Activated T-helper 17 cell treated with anti-CD3 and anti-CD28 coated beads, Interleukin-2, amount 50 U/mL, for 72 hours (primary cell): ENCODE measurements at regions not wholly inside any gene's neighbourhood (a gene's known extent, or its start where the extent isn't known, plus 50 kb on each side); places are given as distances from the start of the nearest gene placed in this dataset.
A peak's percentile ranks its signal among the peaks of the same experiment; 100 is the strongest.

ENCODE experiments used
- ATAC-seq: fragments of 150-1000 bp; cut with Tn5 transposase; replicated peaks from 2 replicates; pipeline ENCODE4 v1.10.0; 2021; ENCODE audit warnings: mild to moderate bottlenecking, moderate library complexity
- H3K27ac Mint-ChIP-seq: one replicate; pipeline ENCODE4 v1.8.0; 2022; ENCODE audit warnings: mixed read lengths
- H3K27me3 Mint-ChIP-seq: one replicate; pipeline ENCODE4 v1.8.0; 2022; ENCODE audit warnings: mixed read lengths
- H3K36me3 Mint-ChIP-seq: one replicate; pipeline ENCODE4 v1.8.0; 2022; ENCODE audit warnings: low read depth, mild to moderate bottlenecking, mixed read lengths
- H3K4me1 Mint-ChIP-seq: one replicate; pipeline ENCODE4 v1.8.0; 2022; ENCODE audit warnings: mixed read lengths
- H3K4me3 Mint-ChIP-seq: one replicate; pipeline ENCODE4 v1.8.0; 2022; ENCODE audit warnings: mild to moderate bottlenecking, mixed read lengths
- H3K9me3 Mint-ChIP-seq: one replicate; pipeline ENCODE4 v1.8.0; 2022; ENCODE audit warnings: mixed read lengths

DNA sequence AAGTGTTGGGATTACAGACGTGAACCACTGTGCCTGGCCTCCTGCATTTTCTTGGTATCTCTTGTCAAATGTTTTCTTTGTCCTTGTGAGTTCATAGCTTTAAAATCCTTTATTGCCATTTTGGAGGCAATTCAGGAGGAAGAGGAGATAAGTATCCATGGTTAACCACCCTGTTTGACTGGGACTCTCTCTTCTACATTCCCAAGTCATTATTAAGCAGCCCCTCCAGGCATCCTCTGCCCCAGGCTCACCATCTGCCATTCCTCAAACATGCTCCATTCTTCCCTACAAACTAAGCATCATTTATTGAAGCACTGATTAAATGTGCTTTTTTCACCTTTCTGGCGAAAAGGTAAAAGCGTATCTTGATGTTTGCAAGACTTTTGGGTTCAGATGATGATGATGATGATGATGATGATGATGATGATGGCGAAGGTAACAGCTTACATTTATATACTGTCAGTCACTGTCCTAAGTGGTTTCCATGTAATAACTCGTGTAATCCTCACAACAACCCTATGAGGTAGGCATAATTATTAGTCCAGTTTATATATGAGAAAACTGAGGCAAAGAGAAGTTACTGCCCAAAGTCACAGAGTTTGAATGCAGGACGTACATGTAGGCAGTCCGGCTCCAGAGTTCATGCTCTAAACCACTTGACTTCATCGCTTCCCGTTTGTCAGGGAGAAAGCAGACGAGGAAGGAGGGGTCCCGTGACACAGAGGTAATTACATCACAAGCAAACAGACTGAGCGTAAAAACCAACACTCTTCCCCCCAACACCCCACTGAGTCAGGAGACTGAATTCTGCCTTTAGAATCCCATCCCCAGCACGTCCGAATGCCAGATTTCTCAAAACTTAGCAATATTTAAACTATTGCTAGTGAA is 69.7 kb upstream of the ACKR3 start:
- Mint-ChIP-seq H3K27ac (no peak overlapping the region), H3K4me3 (no peak overlapping the region), H3K9me3 (no peaks in the 10 kb centered on the region), H3K27me3 (peaks cover 29% of the 10 kb centered on the region), H3K36me3 (no peaks in the 10 kb centered on the region), H3K4me1 (no peaks in the 10 kb centered on the region)
- no peak for ATAC-seq

DNA sequence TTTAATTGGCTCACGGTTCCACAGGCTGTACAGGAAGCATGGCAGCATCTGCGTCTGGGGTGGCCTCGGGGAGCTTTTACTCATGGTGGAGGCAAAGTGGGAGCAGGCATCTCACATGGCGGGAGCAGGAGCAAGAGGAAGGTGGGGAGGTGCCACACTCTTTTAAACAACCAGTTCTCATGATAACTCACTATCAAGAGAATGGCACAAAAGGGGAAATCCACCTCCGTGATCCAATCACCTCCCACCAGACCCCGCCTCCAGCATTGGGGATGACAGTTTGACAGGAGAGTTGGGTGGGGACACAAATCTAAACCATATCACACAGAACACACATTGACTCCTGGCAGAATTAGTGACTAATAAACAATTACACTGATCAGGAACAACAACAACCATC is 68.6 kb upstream of the ACKR3 start:
- Mint-ChIP-seq H3K4me1 (no peaks in the 10 kb centered on the region), H3K27ac (no peak overlapping the region), H3K36me3 (no peaks in the 10 kb centered on the region), H3K4me3 (no peak overlapping the region), H3K27me3 (peaks cover 38% of the 10 kb centered on the region), H3K9me3 (no peaks in the 10 kb centered on the region)
- ATAC-seq, result no peak

- Mint-ChIP-seq H3K4me1 (no peaks in the 10 kb centered on the region), H3K9me3 (no peaks in the 10 kb centered on the region), H3K27ac (no peak overlapping the region), H3K27me3 (peaks cover 43% of the 10 kb centered on the region), H3K36me3 (no peaks in the 10 kb centered on the region), H3K4me3 (no peak overlapping the region)
- no peak for ATAC-seq
These were observed 68.1 kb upstream of the ACKR3 start for GRCh38 chr2:236501531-236501930.

DNA sequence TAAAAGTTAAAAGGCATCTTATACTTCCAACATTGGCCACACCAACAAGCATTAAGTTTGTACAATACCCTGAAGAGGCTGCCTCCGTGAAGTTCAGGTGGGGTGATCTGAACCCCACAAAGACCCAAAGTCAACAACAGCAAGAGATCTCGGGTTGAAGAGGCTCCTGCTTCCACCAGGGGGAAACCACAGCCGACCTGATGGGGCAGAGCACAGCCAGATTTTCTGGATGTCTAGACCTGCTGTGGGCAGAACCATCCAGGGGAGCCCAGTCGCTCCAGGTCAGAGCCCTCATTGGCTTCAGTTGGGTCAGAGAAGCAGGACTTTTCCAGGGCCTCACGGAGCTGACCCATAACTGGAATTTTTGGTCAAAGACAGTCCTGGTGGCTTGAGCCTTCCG is 66.5 kb upstream of the ACKR3 start:
- Mint-ChIP-seq H3K27ac (no peak overlapping the region), H3K4me1 (peaks cover 5% of the 10 kb centered on the region), H3K9me3 (no peaks in the 10 kb centered on the region), H3K27me3 (peaks cover 44% of the 10 kb centered on the region), H3K36me3 (no peaks in the 10 kb centered on the region), H3K4me3 (no peak overlapping the region)
- no peak for ATAC-seq

DNA sequence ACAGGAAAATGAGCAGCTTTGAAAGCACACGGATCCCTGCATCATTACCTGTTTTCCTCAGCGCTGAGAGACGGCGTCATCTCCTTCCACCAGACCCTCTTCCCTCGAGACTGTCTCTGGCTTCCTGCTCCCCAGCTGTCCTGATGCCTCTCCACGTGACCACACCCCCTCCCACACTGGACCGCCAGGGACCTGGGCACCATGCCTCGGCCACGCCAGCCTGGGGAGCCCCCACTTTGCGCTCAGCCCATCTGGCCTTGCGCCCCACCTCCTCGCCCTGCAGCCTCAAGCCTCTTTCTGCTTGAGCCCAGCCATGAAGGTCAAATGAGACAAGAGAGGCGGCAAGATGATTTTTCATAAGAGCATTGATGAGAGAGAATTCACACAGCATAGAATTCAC is 66.0 kb upstream of the ACKR3 start:
- peaks cover 48% of the 10 kb centered on the region for H3K27me3 Mint-ChIP-seq
- H3K9me3 Mint-ChIP-seq, result no peaks in the 10 kb centered on the region
- no peaks in the 10 kb centered on the region for H3K36me3 Mint-ChIP-seq
- ATAC-seq, result no peak
- H3K4me3 Mint-ChIP-seq, result no peak overlapping the region
- no peak overlapping the region for H3K27ac Mint-ChIP-seq
- H3K4me1 Mint-ChIP-seq, result peaks cover 5% of the 10 kb centered on the region

DNA sequence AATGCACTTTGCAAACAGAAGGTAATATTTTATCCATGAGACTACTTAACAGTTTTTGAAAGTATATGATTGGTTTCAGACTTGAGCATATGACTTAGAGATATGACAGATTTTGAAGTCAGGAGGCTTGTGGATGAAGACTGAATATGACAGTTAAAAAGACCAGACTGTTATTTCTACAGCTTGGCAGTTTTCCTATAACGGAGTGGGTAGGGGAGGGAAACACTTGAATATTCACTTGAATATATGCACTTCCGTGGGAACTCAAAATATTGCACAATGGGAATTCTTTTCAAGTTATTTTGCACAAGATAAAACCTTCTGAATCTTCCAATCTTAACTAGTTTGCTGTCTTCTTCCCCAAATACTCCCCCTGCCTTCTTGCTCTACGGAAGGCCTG is 64.6 kb upstream of the ACKR3 start:
- Mint-ChIP-seq H3K27me3 (peaks cover 40% of the 10 kb centered on the region), H3K4me3 (no peak overlapping the region), H3K9me3 (no peaks in the 10 kb centered on the region), H3K4me1 (peaks cover 6% of the 10 kb centered on the region), H3K36me3 (no peaks in the 10 kb centered on the region), H3K27ac (no peak overlapping the region)
- ATAC-seq, result no peak

- Mint-ChIP-seq H3K36me3 (no peaks in the 10 kb centered on the region), H3K4me1 (peaks cover 10% of the 10 kb centered on the region), H3K4me3 (no peak overlapping the region), H3K27me3 (peaks cover 38% of the 10 kb centered on the region), H3K9me3 (no peaks in the 10 kb centered on the region), H3K27ac (no peak overlapping the region)
- ATAC-seq, result no peak
These were observed 64.0 kb upstream of the ACKR3 start for GRCh38 chr2:236505648-236506047.

GRCh38 chr2:236507393-236508085 is 62.1 kb upstream of the ACKR3 start:
- peak; percentile 70 for ATAC-seq
- H3K36me3 Mint-ChIP-seq, result no peaks in the 10 kb centered on the region
- peak overlapping the region; percentile 68 for H3K4me3 Mint-ChIP-seq
- H3K9me3 Mint-ChIP-seq, result no peaks in the 10 kb centered on the region
- H3K27me3 Mint-ChIP-seq, result peaks cover 33% of the 10 kb centered on the region
- H3K27ac Mint-ChIP-seq, result no peak overlapping the region
- H3K4me1 Mint-ChIP-seq, result peaks cover 10% of the 10 kb centered on the region

- H3K4me1 Mint-ChIP-seq, result peaks cover 10% of the 10 kb centered on the region
- peaks cover 33% of the 10 kb centered on the region for H3K27me3 Mint-ChIP-seq
- H3K4me3 Mint-ChIP-seq, result peak overlapping the region; percentile 68
- H3K36me3 Mint-ChIP-seq, result no peaks in the 10 kb centered on the region
- no peaks in the 10 kb centered on the region for H3K9me3 Mint-ChIP-seq
- H3K27ac Mint-ChIP-seq, result no peak overlapping the region
- no peak for ATAC-seq
These were observed 61.2 kb upstream of the ACKR3 start for GRCh38 chr2:236508466-236508865.

DNA sequence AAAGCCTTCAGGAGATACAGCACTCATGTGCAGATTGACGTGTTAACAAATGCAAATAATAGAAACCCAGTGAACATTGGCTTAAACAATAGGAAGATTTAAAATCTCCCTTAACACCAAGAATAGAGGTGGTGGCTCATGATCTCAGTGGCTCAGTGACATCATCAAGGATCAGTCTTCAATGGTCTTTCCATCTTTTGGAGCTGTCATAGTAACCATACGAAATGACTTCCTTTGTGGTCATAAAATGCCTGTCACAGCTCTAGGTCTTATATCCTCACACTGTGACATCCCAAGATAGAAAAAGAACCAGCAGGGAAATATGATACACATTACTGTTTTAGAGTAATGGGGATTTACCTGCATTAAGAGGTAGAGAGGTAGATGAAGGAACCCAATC is 59.6 kb upstream of the ACKR3 start:
- H3K4me3 Mint-ChIP-seq, result no peak overlapping the region
- no peaks in the 10 kb centered on the region for H3K36me3 Mint-ChIP-seq
- H3K9me3 Mint-ChIP-seq, result no peaks in the 10 kb centered on the region
- H3K27ac Mint-ChIP-seq, result no peak overlapping the region
- peaks cover 10% of the 10 kb centered on the region for H3K4me1 Mint-ChIP-seq
- H3K27me3 Mint-ChIP-seq, result peaks cover 25% of the 10 kb centered on the region
- ATAC-seq, result peak; percentile 66

DNA sequence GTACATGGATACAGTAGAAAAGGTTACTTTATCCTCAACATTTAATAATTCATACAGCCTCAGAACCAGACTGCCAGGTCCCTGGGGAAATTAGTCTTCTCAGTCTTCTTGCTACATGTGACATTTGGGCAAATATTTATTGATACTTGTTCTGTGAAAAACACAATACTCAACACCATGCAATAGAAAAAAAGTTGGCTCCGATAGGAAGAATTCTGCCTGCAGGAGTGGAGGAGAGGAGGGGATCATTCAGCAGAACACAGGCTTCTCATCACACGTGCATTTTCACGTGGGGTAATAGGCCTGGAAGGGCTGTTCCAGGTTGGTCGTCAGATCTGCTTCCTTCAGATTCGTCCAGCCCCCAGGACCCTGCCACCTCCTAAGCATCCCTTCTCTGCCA is 58.4 kb upstream of the ACKR3 start:
- Mint-ChIP-seq H3K4me3 (no peak overlapping the region), H3K27ac (no peak overlapping the region), H3K27me3 (peaks cover 14% of the 10 kb centered on the region), H3K4me1 (peaks cover 10% of the 10 kb centered on the region), H3K36me3 (no peaks in the 10 kb centered on the region), H3K9me3 (no peaks in the 10 kb centered on the region)
- ATAC-seq, result no peak

DNA sequence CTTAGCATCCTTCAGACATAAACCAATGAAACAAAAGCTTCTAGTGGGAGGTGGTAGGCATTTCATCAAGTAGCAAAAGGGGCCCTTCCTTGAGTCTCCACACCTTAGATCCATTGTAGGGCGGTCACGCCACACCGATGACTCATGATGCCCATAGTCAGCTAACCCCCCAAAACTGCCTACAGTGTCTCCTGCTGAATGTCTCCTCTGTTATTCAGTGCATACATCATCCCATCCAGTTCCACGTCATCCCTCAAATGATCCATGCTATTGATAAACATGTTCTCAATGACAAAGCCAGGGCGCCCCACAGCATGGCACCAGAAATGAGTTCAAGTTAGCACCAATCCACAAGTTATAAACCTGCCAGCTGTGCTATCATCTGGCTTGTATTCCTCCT is 57.4 kb upstream of the ACKR3 start:
- Mint-ChIP-seq H3K36me3 (no peaks in the 10 kb centered on the region), H3K4me1 (peaks cover 5% of the 10 kb centered on the region), H3K9me3 (no peaks in the 10 kb centered on the region), H3K4me3 (no peak overlapping the region), H3K27me3 (peaks cover 7% of the 10 kb centered on the region), H3K27ac (no peak overlapping the region)
- no peak for ATAC-seq

DNA sequence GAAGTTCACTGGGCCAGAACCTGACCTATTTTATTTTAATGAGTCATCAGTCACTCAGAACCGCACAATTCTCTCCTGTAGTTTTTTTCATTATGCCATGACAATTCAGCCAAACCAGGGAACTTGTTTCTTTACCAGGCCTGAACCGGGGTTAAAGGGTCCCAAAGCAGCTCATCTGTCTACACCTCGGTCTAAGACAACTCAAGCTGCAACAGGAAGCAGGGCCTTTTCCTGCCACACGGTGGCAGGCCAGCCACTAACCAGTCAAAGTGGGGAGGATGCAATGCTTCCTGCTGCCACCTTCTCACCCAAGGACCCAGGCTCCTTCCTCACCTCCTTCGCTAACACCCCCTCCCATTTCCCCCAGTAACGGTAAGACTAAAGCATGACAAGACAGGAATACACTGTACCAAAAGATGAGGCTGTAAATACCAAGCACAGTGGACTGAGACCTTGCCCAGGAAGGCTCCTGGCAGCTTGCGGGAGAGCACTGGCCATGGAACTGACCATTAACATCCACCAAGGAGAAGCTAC is 56.7 kb upstream of the ACKR3 start:
- H3K4me1 Mint-ChIP-seq, result peaks cover 5% of the 10 kb centered on the region
- no peaks in the 10 kb centered on the region for H3K9me3 Mint-ChIP-seq
- no peak overlapping the region for H3K27ac Mint-ChIP-seq
- peaks cover 7% of the 10 kb centered on the region for H3K27me3 Mint-ChIP-seq
- no peak overlapping the region for H3K4me3 Mint-ChIP-seq
- no peaks in the 10 kb centered on the region for H3K36me3 Mint-ChIP-seq
- ATAC-seq, result peak; percentile 93

GRCh38 chr2:236513956-236514355 is 55.7 kb upstream of the ACKR3 start:
- Mint-ChIP-seq H3K27me3 (no peaks in the 10 kb centered on the region), H3K27ac (no peak overlapping the region), H3K9me3 (no peaks in the 10 kb centered on the region)

DNA sequence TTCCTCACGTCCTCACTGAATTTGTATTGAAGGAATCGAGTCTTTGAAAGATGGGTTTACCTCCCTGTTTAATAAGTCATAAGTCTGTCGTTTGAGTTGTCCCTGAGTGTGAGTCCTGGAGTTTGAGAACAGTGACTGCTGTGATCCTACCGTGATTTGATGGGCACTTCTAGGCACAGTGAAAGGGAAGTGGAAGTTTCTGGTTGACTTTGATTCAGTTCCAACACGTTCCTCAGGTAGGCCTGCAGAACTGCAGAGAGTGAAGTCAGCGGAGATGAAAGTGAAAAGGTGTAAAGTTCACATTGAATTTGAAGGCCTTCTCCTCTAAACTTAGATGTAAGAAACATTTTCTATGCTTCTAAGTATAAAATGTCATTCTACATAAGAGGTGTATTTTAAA is 52.9 kb upstream of the ACKR3 start:
- no peaks in the 10 kb centered on the region for H3K4me1 Mint-ChIP-seq
- H3K36me3 Mint-ChIP-seq, result no peaks in the 10 kb centered on the region
- H3K4me3 Mint-ChIP-seq, result no peak overlapping the region
- H3K9me3 Mint-ChIP-seq, result no peaks in the 10 kb centered on the region
- no peak for ATAC-seq
- H3K27ac Mint-ChIP-seq, result no peak overlapping the region
- peaks cover 4% of the 10 kb centered on the region for H3K27me3 Mint-ChIP-seq

More at GRCh38 chr2:236513956-236514355, 55.7 kb upstream of the ACKR3 start:
- H3K4me1 Mint-ChIP-seq, result peaks cover 5% of the 10 kb centered on the region
- no peak overlapping the region for H3K4me3 Mint-ChIP-seq
- no peaks in the 10 kb centered on the region for H3K36me3 Mint-ChIP-seq
- ATAC-seq, result no peak
